IMR-90 (cell line): ENCODE measurements at regions not wholly inside any gene's neighbourhood (a gene's known extent, or its start where the extent isn't known, plus 50 kb on each side); places are given as distances from the start of the nearest gene placed in this dataset.

Experiments
- BHLHE40 ChIP-seq: fragments of 150-350 bp; IDR thresholded peaks from 2 replicates; pipeline ENCODE4 v1.6.1; 2016; ENCODE audit warnings: mild to moderate bottlenecking, low read depth, low read length
- CEBPB ChIP-seq: IDR thresholded peaks from 2 replicates; pipeline ENCODE4 v1.6.1; 2012; ENCODE audit warnings: low read depth, low read length, improper control_type of control experiment
- CTCF ChIP-seq: conservative IDR thresholded peaks from 2 replicates; pipeline ENCODE4 v1.5.1; 2012; ENCODE audit warnings: mild to moderate bottlenecking, low read depth, low read length, improper control_type of control experiment
- ELK1 ChIP-seq: fragments of 150-350 bp; IDR thresholded peaks from 2 replicates; pipeline ENCODE4 v1.6.1; 2016; ENCODE audit warnings: low read depth, mild to moderate bottlenecking, low read length, moderate library complexity, borderline replicate concordance
- MAFK ChIP-seq: IDR thresholded peaks from 2 replicates; pipeline ENCODE4 v1.6.1; 2012; ENCODE audit warnings: low read depth, low read length, improper control_type of control experiment
- MAZ ChIP-seq: IDR thresholded peaks from 2 replicates; pipeline ENCODE4 v1.6.1; 2012; ENCODE audit warnings: low read depth, mild to moderate bottlenecking, low read length, improper control_type of control experiment, moderate library complexity, borderline replicate concordance
- MXI1 ChIP-seq: IDR thresholded peaks from 2 replicates; pipeline ENCODE4 v1.6.1; 2012; ENCODE audit warnings: low read depth, mild to moderate bottlenecking, low read length, moderate library complexity, borderline replicate concordance
- POLR2A ChIP-seq: IDR thresholded peaks from 2 replicates; pipeline ENCODE4 v1.6.1; 2012; ENCODE audit warnings: mild to moderate bottlenecking, low read depth, low read length
- RAD21 ChIP-seq: IDR thresholded peaks from 2 replicates; pipeline ENCODE4 v1.6.1; 2012; ENCODE audit warnings: low read length, improper control_type of control experiment
- RCOR1 ChIP-seq: IDR thresholded peaks from 2 replicates; pipeline ENCODE4 v1.6.1; 2012; ENCODE audit warnings: mild to moderate bottlenecking, low read length, improper control_type of control experiment; ENCODE audit not compliant: insufficient replicate concordance
- RFX5 ChIP-seq: IDR thresholded peaks from 2 replicates; pipeline ENCODE4 v1.8.0; 2012; ENCODE audit warnings: low read depth, mild to moderate bottlenecking, low read length, moderate library complexity

- TF ChIP-seq CTCF = no peak
- no peak for TF ChIP-seq MXI1
- no peak for TF ChIP-seq POLR2A
- TF ChIP-seq RAD21 = no peak
- TF ChIP-seq MAZ = no peak
- no peak for TF ChIP-seq RFX5
- TF ChIP-seq ELK1 = no peak
- no peak for TF ChIP-seq BHLHE40
- TF ChIP-seq MAFK = no peak
- no peak for TF ChIP-seq RCOR1
- TF ChIP-seq CEBPB = no peak
Observed at GRCh38 chr17:36741019-36741902, 139.9 kb downstream of the MRM1 start.
